ENCODE measurements at regions not wholly inside any gene's neighbourhood (a gene's known extent, or its start where the extent isn't known, plus 50 kb on each side); places are given as distances from the start of the nearest gene placed in this dataset.
A peak's percentile ranks its signal among the peaks of the same experiment; 100 is the strongest.
"Not testable (repeated sequence)": the region's sequence is repeated elsewhere in the genome, so short reads cannot be mapped to it uniquely, and the experiment has no call there.

GRCh38 chr6:94559829-94560537 lies 1017.4 kb upstream of the MANEA start:
- H3K36me3 ChIP-seq (ENCODE audit: control insufficient read depth, insufficient read depth, low read length) = no peaks in the 10 kb centered on the region
- H3K9me3 ChIP-seq (ENCODE audit: control insufficient read depth, low read length) = no peaks in the 10 kb centered on the region
- 33% methylated on average over 1 of the region's 1 CpG; no CpG with 5 or more reads in 1 of the 2 experiments for WGBS, 2 experiments (ENCODE audit: insufficient coverage in 2 of 2)
- H3K4me1 ChIP-seq (ENCODE audit: control insufficient read depth, insufficient read depth, low read length, poor library complexity, severe bottlenecking) = no peaks in the 10 kb centered on the region
- H3K27ac ChIP-seq (ENCODE audit: low read depth, low read length, severe bottlenecking) = no peak overlapping the region
- H3K4me3 ChIP-seq (ENCODE audit: extremely low read depth, insufficient read depth, low read length, poor library complexity, severe bottlenecking) = no peak overlapping the region

- H3K9me3 ChIP-seq (ENCODE audit: control insufficient read depth, low read length); H3K36me3 ChIP-seq (ENCODE audit: control insufficient read depth, insufficient read depth, low read length); H3K27ac ChIP-seq (ENCODE audit: low read depth, low read length, severe bottlenecking); H3K4me3 ChIP-seq (ENCODE audit: extremely low read depth, insufficient read depth, low read length, poor library complexity, severe bottlenecking); H3K4me1 ChIP-seq (ENCODE audit: control insufficient read depth, insufficient read depth, low read length, poor library complexity, severe bottlenecking): not testable (repeated sequence)
- 76 to 80% methylated on average over 2 to 4 of the region's 11 CpGs for WGBS, 2 experiments (ENCODE audit: insufficient coverage in 2 of 2)
These were observed 1020.1 kb upstream of the MANEA start for GRCh38 chr6:94557207-94557606.

- Histone ChIP-seq H3K4me1 (ENCODE audit: control insufficient read depth, insufficient read depth, low read length, poor library complexity, severe bottlenecking) (no peaks in the 10 kb centered on the region), H3K9me3 (ENCODE audit: control insufficient read depth, low read length) (no peaks in the 10 kb centered on the region), H3K27ac (ENCODE audit: low read depth, low read length, severe bottlenecking) (no peak overlapping the region), H3K4me3 (ENCODE audit: extremely low read depth, insufficient read depth, low read length, poor library complexity, severe bottlenecking) (no peak overlapping the region), H3K36me3 (ENCODE audit: control insufficient read depth, insufficient read depth, low read length) (no peaks in the 10 kb centered on the region)
- WGBS, 2 experiments (ENCODE audit: insufficient coverage in 2 of 2) = 84 to 94% methylated on average over 3 to 4 of the region's 4 CpGs
These were observed 1029.1 kb upstream of the MANEA start for GRCh38 chr6:94548201-94548600.

GRCh38 chr6:94535798-94536197 lies 1041.5 kb upstream of the MANEA start:
- H3K4me3 ChIP-seq (ENCODE audit: extremely low read depth, insufficient read depth, low read length, poor library complexity, severe bottlenecking) = no peak overlapping the region
- H3K36me3 ChIP-seq (ENCODE audit: control insufficient read depth, insufficient read depth, low read length) = no peaks in the 10 kb centered on the region
- H3K27ac ChIP-seq (ENCODE audit: low read depth, low read length, severe bottlenecking) = no peak overlapping the region
- no peaks in the 10 kb centered on the region for H3K4me1 ChIP-seq (ENCODE audit: control insufficient read depth, insufficient read depth, low read length, poor library complexity, severe bottlenecking)
- WGBS, 2 experiments (ENCODE audit: insufficient coverage in 2 of 2) = 100% methylated on average over 1 of the region's 1 CpG; no CpG with 5 or more reads in 1 of the 2 experiments
- H3K9me3 ChIP-seq (ENCODE audit: control insufficient read depth, low read length) = no peaks in the 10 kb centered on the region

GRCh38 chr6:94511502-94512088 lies 1065.7 kb upstream of the MANEA start:
- Histone ChIP-seq H3K4me1 (ENCODE audit: control insufficient read depth, insufficient read depth, low read length, poor library complexity, severe bottlenecking) (no peaks in the 10 kb centered on the region), H3K27ac (ENCODE audit: low read depth, low read length, severe bottlenecking) (no peak overlapping the region), H3K4me3 (ENCODE audit: extremely low read depth, insufficient read depth, low read length, poor library complexity, severe bottlenecking) (no peak overlapping the region), H3K36me3 (ENCODE audit: control insufficient read depth, insufficient read depth, low read length) (no peaks in the 10 kb centered on the region), H3K9me3 (ENCODE audit: control insufficient read depth, low read length) (no peaks in the 10 kb centered on the region)
- WGBS, 2 experiments (ENCODE audit: insufficient coverage in 2 of 2) = 83 to 88% methylated on average over 12 to 15 of the region's 17 CpGs

- Histone ChIP-seq H3K36me3 (ENCODE audit: control insufficient read depth, insufficient read depth, low read length) (no peaks in the 10 kb centered on the region), H3K4me1 (ENCODE audit: control insufficient read depth, insufficient read depth, low read length, poor library complexity, severe bottlenecking) (no peaks in the 10 kb centered on the region), H3K4me3 (ENCODE audit: extremely low read depth, insufficient read depth, low read length, poor library complexity, severe bottlenecking) (no peak overlapping the region), H3K9me3 (ENCODE audit: control insufficient read depth, low read length) (no peaks in the 10 kb centered on the region), H3K27ac (ENCODE audit: low read depth, low read length, severe bottlenecking) (no peak overlapping the region)
- WGBS, 2 experiments (ENCODE audit: insufficient coverage in 2 of 2) = 92 to 98% methylated on average over 9 to 13 of the region's 18 CpGs
These were observed 1066.5 kb upstream of the MANEA start for GRCh38 chr6:94510877-94511276.

- H3K36me3 ChIP-seq (ENCODE audit: control insufficient read depth, insufficient read depth, low read length) = no peaks in the 10 kb centered on the region
- no peaks in the 10 kb centered on the region for H3K9me3 ChIP-seq (ENCODE audit: control insufficient read depth, low read length)
- no peak overlapping the region for H3K4me3 ChIP-seq (ENCODE audit: extremely low read depth, insufficient read depth, low read length, poor library complexity, severe bottlenecking)
- 86% methylated on average over 2 of the region's 2 CpGs; no CpG with 5 or more reads in 1 of the 2 experiments for WGBS, 2 experiments (ENCODE audit: insufficient coverage in 2 of 2)
- H3K27ac ChIP-seq (ENCODE audit: low read depth, low read length, severe bottlenecking) = peak overlapping the region; percentile 54
- peaks cover 4% of the 10 kb centered on the region for H3K4me1 ChIP-seq (ENCODE audit: control insufficient read depth, insufficient read depth, low read length, poor library complexity, severe bottlenecking)
These were observed 1075.8 kb upstream of the MANEA start for GRCh38 chr6:94501516-94501915.

- H3K27ac ChIP-seq (ENCODE audit: low read depth, low read length, severe bottlenecking) = no peak overlapping the region
These were observed 1078.7 kb upstream of the EPHA7 start for GRCh38 chr6:94498099-94498498.

GRCh38 chr6:94494500-94494899 lies 1075.1 kb upstream of the EPHA7 start:
- no CpG with 5 or more reads among the region's 1 CpG for WGBS, 2 experiments (ENCODE audit: insufficient coverage in 2 of 2)
- Histone ChIP-seq H3K4me3 (ENCODE audit: extremely low read depth, insufficient read depth, low read length, poor library complexity, severe bottlenecking) (no peak overlapping the region), H3K36me3 (ENCODE audit: control insufficient read depth, insufficient read depth, low read length) (no peaks in the 10 kb centered on the region), H3K27ac (ENCODE audit: low read depth, low read length, severe bottlenecking) (no peak overlapping the region), H3K4me1 (ENCODE audit: control insufficient read depth, insufficient read depth, low read length, poor library complexity, severe bottlenecking) (no peaks in the 10 kb centered on the region), H3K9me3 (ENCODE audit: control insufficient read depth, low read length) (no peaks in the 10 kb centered on the region)

More at GRCh38 chr6:94498099-94498498, 1078.7 kb upstream of the EPHA7 start:
- Histone ChIP-seq H3K36me3 (ENCODE audit: control insufficient read depth, insufficient read depth, low read length) (no peaks in the 10 kb centered on the region), H3K4me3 (ENCODE audit: extremely low read depth, insufficient read depth, low read length, poor library complexity, severe bottlenecking) (no peak overlapping the region), H3K9me3 (ENCODE audit: control insufficient read depth, low read length) (no peaks in the 10 kb centered on the region), H3K4me1 (ENCODE audit: control insufficient read depth, insufficient read depth, low read length, poor library complexity, severe bottlenecking) (peaks cover 4% of the 10 kb centered on the region)

- Histone ChIP-seq H3K27ac (ENCODE audit: low read depth, low read length, severe bottlenecking) (no peak overlapping the region), H3K4me3 (ENCODE audit: extremely low read depth, insufficient read depth, low read length, poor library complexity, severe bottlenecking) (no peak overlapping the region), H3K36me3 (ENCODE audit: control insufficient read depth, insufficient read depth, low read length) (no peaks in the 10 kb centered on the region)
These were observed 1068.0 kb upstream of the EPHA7 start for GRCh38 chr6:94487371-94487770.

More at GRCh38 chr6:94487371-94487770, 1068.0 kb upstream of the EPHA7 start:
- Histone ChIP-seq H3K4me1 (ENCODE audit: control insufficient read depth, insufficient read depth, low read length, poor library complexity, severe bottlenecking) (no peaks in the 10 kb centered on the region), H3K9me3 (ENCODE audit: control insufficient read depth, low read length) (no peaks in the 10 kb centered on the region)

Data from mesodermal cell (in vitro differentiated cells).